GM23338 (cell line): ENCODE measurements at regions not wholly inside any gene's neighbourhood (a gene's known extent, or its start where the extent isn't known, plus 50 kb on each side); places are given as distances from the start of the nearest gene placed in this dataset.

Experiments used
- ATAC-seq: fragments of 200-7000 bp; cut with Tn5 transposase; 3 replicates; pipeline ENCODE4 v1.9.1; 2020
- DNase-seq: peaks from one replicate; pipeline ENCODE4 v3.0.0-alpha.2; 2015; ENCODE audit warnings: low spot score
- H2AFZ ChIP-seq: fragments of 200-600 bp; sonication (generic); 2 replicates; pipeline ENCODE4 v1.8.0; 2016; ENCODE audit warnings: antibody characterized with exemption, mild to moderate bottlenecking, moderate library complexity
- H3F3A ChIP-seq: fragments of 200-600 bp; sonication (generic); replicated peaks from 2 replicates; pipeline ENCODE4 v1.8.0; 2017; ENCODE audit warnings: antibody characterized with exemption, mixed run types, low read depth
- H3K27ac ChIP-seq: fragments of 200-600 bp; sonication (generic); 2 replicates; pipeline ENCODE4 v1.6.1; 2016; ENCODE audit warnings: low read depth
- H3K27me3 ChIP-seq: fragments of 200-600 bp; sonication (generic); 2 replicates; pipeline ENCODE4 v1.8.0; 2016; ENCODE audit warnings: mild to moderate bottlenecking, mixed run types, moderate library complexity; ENCODE audit not compliant: insufficient read depth
- H3K36me3 ChIP-seq: fragments of 200-600 bp; sonication (generic); 2 replicates; pipeline ENCODE4 v1.8.0; 2016; ENCODE audit warnings: mild to moderate bottlenecking; ENCODE audit not compliant: insufficient read depth
- H3K4me1 ChIP-seq: fragments of 200-600 bp; sonication (generic); 2 replicates; pipeline ENCODE4 v1.8.0; 2016; ENCODE audit warnings: mild to moderate bottlenecking, moderate library complexity; ENCODE audit not compliant: insufficient read depth
- H3K4me2 ChIP-seq: fragments of 200-600 bp; sonication (generic); 2 replicates; pipeline ENCODE4 v1.7.1; 2017; ENCODE audit warnings: mixed run types
- H3K4me3 ChIP-seq: fragments of 200-600 bp; sonication (generic); 2 replicates; pipeline ENCODE4 v1.6.1; 2016; ENCODE audit warnings: mixed run types
- H3K79me2 ChIP-seq: fragments of 200-600 bp; sonication (generic); replicated peaks from 2 replicates; pipeline ENCODE4 v1.8.0; 2017; ENCODE audit warnings: mild to moderate bottlenecking; ENCODE audit not compliant: insufficient read depth
- H3K9me2 ChIP-seq: fragments of 200-600 bp; sonication (generic); 2 replicates; pipeline ENCODE4 v1.8.0; 2017; ENCODE audit not compliant: insufficient read depth
- H4K20me1 ChIP-seq: fragments of 200-600 bp; sonication (generic); replicated peaks from 2 replicates; pipeline ENCODE4 v1.8.0; 2017; ENCODE audit warnings: mild to moderate bottlenecking; ENCODE audit not compliant: insufficient read depth
- H3K27ac Mint-ChIP-seq: 2 replicates; pipeline ENCODE4 v1.8.0; 2020; ENCODE audit warnings: inconsistent platforms, mild to moderate bottlenecking, moderate library complexity, mixed read lengths
- H3K27me3 Mint-ChIP-seq: 3 replicates; pipeline ENCODE4 v1.8.0; 2022; ENCODE audit warnings: low read depth, mild to moderate bottlenecking, moderate library complexity, mixed read lengths, inconsistent platforms; ENCODE audit not compliant: insufficient read depth, poor library complexity
- H3K36me3 Mint-ChIP-seq: 3 replicates; pipeline ENCODE4 v1.8.0; 2021; ENCODE audit warnings: low read depth, mild to moderate bottlenecking, inconsistent platforms, moderate library complexity, mixed read lengths
- H3K4me1 Mint-ChIP-seq: 3 replicates; pipeline ENCODE4 v1.8.0; 2020; ENCODE audit warnings: mild to moderate bottlenecking, inconsistent platforms, mixed read lengths
- H3K4me3 Mint-ChIP-seq: 3 replicates; pipeline ENCODE4 v1.8.0; 2021; ENCODE audit warnings: moderate library complexity, mild to moderate bottlenecking, inconsistent platforms, mixed read lengths
- H3K9me3 Mint-ChIP-seq: 3 replicates; pipeline ENCODE4 v1.8.0; 2020; ENCODE audit warnings: moderate library complexity, mild to moderate bottlenecking, inconsistent platforms, mixed read lengths
- CREB1 ChIP-seq: fragments of 250-450 bp; sonication (Bioruptor Pico); IDR thresholded peaks from 2 replicates; pipeline ENCODE4 v1.5.0; 2020; ENCODE audit warnings: low read depth, mild to moderate bottlenecking, moderate library complexity
- CTCF ChIP-seq, 2 experiments: fragments of 200-600 bp in 1 of 2; sonication (generic) in 1 of 2; conservative IDR thresholded peaks; 2 replicates each; pipeline versions ENCODE4 v1.5.1 to v1.6.1; 2016 to 2017; ENCODE audit warnings: antibody characterized with exemption in 2 of 2, low read depth in 2 of 2, mild to moderate bottlenecking in 2 of 2, moderate library complexity in 1 of 2
- EZH2 ChIP-seq: fragments of 200-600 bp; sonication (generic); IDR thresholded peaks from one replicate; pipeline ENCODE4 v1.8.0; 2017; ENCODE audit warnings: antibody characterized with exemption, mild to moderate bottlenecking, low read depth; ENCODE audit not compliant: unreplicated experiment
- EZH2phosphoT487 ChIP-seq: fragments of 200-600 bp; sonication (generic); IDR thresholded peaks from one replicate; pipeline ENCODE4 v1.8.1; 2018; ENCODE audit warnings: antibody characterized with exemption; ENCODE audit not compliant: unreplicated experiment
- JUNB ChIP-seq: IDR thresholded peaks from one replicate; pipeline ENCODE4 v1.6.1; 2016; ENCODE audit warnings: antibody characterized with exemption; ENCODE audit not compliant: unreplicated experiment
- NANOG ChIP-seq: IDR thresholded peaks from 2 replicates; pipeline ENCODE4 v1.6.1; 2016; ENCODE audit warnings: antibody characterized with exemption, borderline replicate concordance
- POLR2AphosphoS5 ChIP-seq: IDR thresholded peaks from 2 replicates; pipeline ENCODE4 v1.6.1; 2016; ENCODE audit warnings: antibody characterized with exemption, low read depth
- REST ChIP-seq: IDR thresholded peaks from one replicate; pipeline ENCODE4 v1.6.1; 2018; ENCODE audit warnings: antibody characterized with exemption; ENCODE audit not compliant: unreplicated experiment
- STAT1 ChIP-seq: IDR thresholded peaks from one replicate; pipeline ENCODE4 v1.6.1; 2016; ENCODE audit warnings: antibody characterized with exemption; ENCODE audit not compliant: unreplicated experiment
- ZNF114 ChIP-seq: fragments of 250-450 bp; sonication (Bioruptor Pico); IDR thresholded peaks from 2 replicates; pipeline ENCODE4 v1.5.0; 2020; ENCODE audit warnings: mild to moderate bottlenecking, moderate library complexity
- ZNF331 ChIP-seq: fragments of 250-450 bp; sonication (Bioruptor Pico); IDR thresholded peaks from 2 replicates; pipeline ENCODE4 v1.5.0; 2020; ENCODE audit warnings: low read depth, mild to moderate bottlenecking, moderate library complexity
- ZNF462 ChIP-seq: fragments of 250-450 bp; sonication (Bioruptor Pico); IDR thresholded peaks from 2 replicates; pipeline ENCODE4 v1.5.0; 2020; ENCODE audit warnings: mild to moderate bottlenecking, moderate library complexity
- TF ChIP-seq, protein P1 (sequence below): IDR thresholded peaks from 2 replicates; pipeline ENCODE4 v1.6.1; 2016; ENCODE audit warnings: antibody characterized with exemption

DNA sequence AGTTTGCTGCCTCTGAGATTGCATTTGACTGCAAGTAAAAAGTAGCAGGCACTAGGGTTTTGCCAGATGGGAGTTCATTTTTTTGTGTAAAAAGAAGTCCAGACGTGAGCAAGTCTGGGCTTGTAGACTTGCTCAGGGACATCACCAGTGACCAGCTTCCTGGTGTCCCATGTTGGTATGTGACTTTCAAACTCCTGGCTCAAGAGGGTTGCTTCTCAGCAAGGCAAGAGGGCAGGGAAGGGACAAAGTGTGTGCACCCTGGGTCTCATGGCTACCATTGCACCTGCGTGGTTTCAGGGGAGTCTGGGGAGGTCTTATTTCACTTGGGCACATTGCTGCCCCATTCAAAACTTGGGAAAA, 79.3 kb upstream of the ZNF716 start:
- Mint-ChIP-seq H3K27ac (no peak overlapping the region), H3K4me1 (no peaks in the 10 kb centered on the region), H3K4me3 (no peak overlapping the region), H3K9me3 (peaks cover 100% of the 10 kb centered on the region), H3K27me3 (peaks cover 5% of the 10 kb centered on the region), H3K36me3 (peaks cover 72% of the 10 kb centered on the region)
- Histone ChIP-seq H3K27me3 (no peaks in the 10 kb centered on the region), H3K4me3 (no peak overlapping the region), H2AFZ (no peak overlapping the region), H3K79me2 (no peaks in the 10 kb centered on the region), H3K4me1 (no peaks in the 10 kb centered on the region), H3K36me3 (peaks cover 3% of the 10 kb centered on the region; the same call in 1 of the 2 replicates), H3K27ac (no peak overlapping the region), H3K9me2 (no peaks in the 10 kb centered on the region), H3F3A (no peaks in the 10 kb centered on the region), H3K4me2 (no peak overlapping the region), H4K20me1 (no peaks in the 10 kb centered on the region)
- ATAC-seq (no peak), DNase-seq (no peak)
- no peak for TF ChIP-seq ZNF114 (CRISPR knock-in tag)
- TF ChIP-seq EZH2, result no peak
- TF ChIP-seq EZH2phosphoT487, result no peak
- no peak for TF ChIP-seq CTCF (conservative IDR thresholded peaks at IDR 0.05; ENCODE audit: low read depth in 2 of 2)
- TF ChIP-seq STAT1, result no peak
- no peak for TF ChIP-seq ZNF462 (CRISPR knock-in tag)
- TF ChIP-seq NANOG, result no peak
- no peak for TF ChIP-seq CREB1 (CRISPR knock-in tag)
- no peak for TF ChIP-seq REST
- TF ChIP-seq POLR2AphosphoS5, result no peak
- TF ChIP-seq ZNF331, result no peak
- TF ChIP-seq, protein P1, sequence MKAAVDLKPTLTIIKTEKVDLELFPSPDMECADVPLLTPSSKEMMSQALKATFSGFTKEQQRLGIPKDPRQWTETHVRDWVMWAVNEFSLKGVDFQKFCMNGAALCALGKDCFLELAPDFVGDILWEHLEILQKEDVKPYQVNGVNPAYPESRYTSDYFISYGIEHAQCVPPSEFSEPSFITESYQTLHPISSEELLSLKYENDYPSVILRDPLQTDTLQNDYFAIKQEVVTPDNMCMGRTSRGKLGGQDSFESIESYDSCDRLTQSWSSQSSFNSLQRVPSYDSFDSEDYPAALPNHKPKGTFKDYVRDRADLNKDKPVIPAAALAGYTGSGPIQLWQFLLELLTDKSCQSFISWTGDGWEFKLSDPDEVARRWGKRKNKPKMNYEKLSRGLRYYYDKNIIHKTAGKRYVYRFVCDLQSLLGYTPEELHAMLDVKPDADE, result no peak
- TF ChIP-seq JUNB, result no peak
